H1 (cell line): ENCODE measurements at regions not wholly inside any gene's neighbourhood (a gene's known extent, or its start where the extent isn't known, plus 50 kb on each side); places are given as distances from the start of the nearest gene placed in this dataset.

Experiments used
- CTCF ChIA-PET: fragments of 300-600 bp; sonication (Branson Sonifier 250); formaldehyde crosslinking; loops from one replicate; lab custom pipeline; 2021; ENCODE audit not compliant: partially characterized antibody; lab: Charles Lee
- POLR2A ChIA-PET: fragments of 300-600 bp; sonication (Branson Sonifier 250); formaldehyde crosslinking; loops from one replicate; lab custom pipeline; 2021; ENCODE audit warnings: inconsistent platforms; ENCODE audit not compliant: partially characterized antibody; lab: Charles Lee
- DNase-seq, 2 experiments: peaks; one replicate each; pipeline versions ENCODE4 v3.0.0 to v3.0.0-alpha.2; 2010 to 2022; ENCODE audit warnings: low spot score in 2 of 2, low read depth in 1 of 2, mixed read lengths in 1 of 2
- FAIRE-seq: peaks from 2 replicates; lab custom pipeline; 2011; peaks lifted over from hg19 to GRCh38; lab: Jason Lieb, UNC
- H2AFZ ChIP-seq: 2 replicates; pipeline ENCODE4 v1.8.1; 2012; ENCODE audit warnings: low read length, inconsistent platforms
- H2AK5ac ChIP-seq: 2 replicates; pipeline ENCODE4 v1.6.1; 2013; ENCODE audit warnings: low read depth, low read length
- H2BK120ac ChIP-seq: replicated peaks from 2 replicates; pipeline ENCODE3; 2013; ENCODE audit warnings: low read depth, low read length, inconsistent platforms
- H2BK12ac ChIP-seq: 2 replicates; pipeline ENCODE4 v1.6.1; 2013; ENCODE audit warnings: low read depth, low read length
- H2BK15ac ChIP-seq: 2 replicates; pipeline ENCODE4 v1.6.1; 2013; ENCODE audit warnings: low read length
- H2BK20ac ChIP-seq: 2 replicates; pipeline ENCODE4 v1.6.1; 2013; ENCODE audit warnings: low read length
- H2BK5ac ChIP-seq: 2 replicates; pipeline ENCODE4 v1.6.1; 2013; ENCODE audit warnings: low read depth, low read length
- H3K14ac ChIP-seq: 2 replicates; pipeline ENCODE4 v1.6.1; 2013; ENCODE audit warnings: inconsistent platforms; ENCODE audit not compliant: insufficient read length
- H3K18ac ChIP-seq: 2 replicates; pipeline ENCODE4 v1.6.1; 2013; ENCODE audit warnings: low read length; ENCODE audit errors: extremely low read depth
- H3K23ac ChIP-seq: 2 replicates; pipeline ENCODE4 v1.6.1; 2013; ENCODE audit warnings: inconsistent platforms; ENCODE audit not compliant: insufficient read length
- H3K23me2 ChIP-seq: 2 replicates; pipeline ENCODE4 v1.6.1; 2013; ENCODE audit warnings: low read depth, low read length
- H3K27ac ChIP-seq: 2 replicates; pipeline ENCODE4 v1.6.1; 2011; ENCODE audit warnings: low read depth, low read length, inconsistent platforms
- H3K27me3 ChIP-seq, 4 experiments: replicated peaks in 1 of 4; 1 replicate in 1 of 4; 2 replicates in 3 of 4; pipeline versions ENCODE4 v1.6.1 to v1.8.1; 2011 to 2013; ENCODE audit warnings: low read length in 3 of 4, mild to moderate bottlenecking in 3 of 4, inconsistent platforms in 2 of 4, mixed read lengths in 2 of 4, moderate library complexity in 1 of 4; ENCODE audit not compliant: control insufficient read depth in 3 of 4, insufficient read depth in 3 of 4; ENCODE audit errors: extremely low read depth in 1 of 4
- H3K36me3 ChIP-seq, 4 experiments: 2 replicates each; pipeline versions ENCODE4 v1.6.1 to v1.8.1; 2011 to 2013; ENCODE audit warnings: mild to moderate bottlenecking in 4 of 4, low read length in 3 of 4, moderate library complexity in 2 of 4, control low read depth in 1 of 4, inconsistent platforms in 1 of 4; ENCODE audit not compliant: insufficient read depth in 4 of 4, control insufficient read depth in 2 of 4
- H3K4ac ChIP-seq: replicated peaks from 2 replicates; pipeline ENCODE3; 2013; ENCODE audit warnings: low read length, low read depth, mixed read lengths, inconsistent platforms; ENCODE audit not compliant: insufficient read length
- H3K4me1 ChIP-seq, 4 experiments: replicated peaks in 1 of 4; 1 replicate in 1 of 4; 2 replicates in 3 of 4; pipeline versions ENCODE4 v1.6.1 to v1.8.1; 2011 to 2013; ENCODE audit warnings: low read length in 3 of 4, inconsistent platforms in 2 of 4, mixed read lengths in 1 of 4; ENCODE audit not compliant: insufficient read depth in 4 of 4, control insufficient read depth in 3 of 4
- H3K4me2 ChIP-seq, 2 experiments: 2 replicates each; pipeline versions ENCODE4 v1.6.1 to v1.8.1; 2011 to 2013; ENCODE audit warnings: low read depth in 2 of 2, low read length in 2 of 2, control low read depth in 1 of 2, inconsistent platforms in 1 of 2, mild to moderate bottlenecking in 1 of 2; ENCODE audit not compliant: insufficient read depth in 1 of 2
- H3K4me3 ChIP-seq, 4 experiments: fragments of 200-600, 300-600 bp in 1 of 4; sonication (generic), shearing (Covaris generic), sonication (Bioruptor Twin) in 1 of 4; 2 replicates each; pipeline versions ENCODE4 v1.5.1 to v1.8.1; 2011 to 2016; ENCODE audit warnings: low read length in 4 of 4, low read depth in 3 of 4, control low read depth in 2 of 4, inconsistent platforms in 2 of 4, mild to moderate bottlenecking in 2 of 4, mixed read lengths in 1 of 4, moderate library complexity in 1 of 4; ENCODE audit not compliant: insufficient read depth in 2 of 4; ENCODE audit errors: extremely low read depth in 1 of 4
- H3K56ac ChIP-seq: replicated peaks from 2 replicates; pipeline ENCODE3; 2013; ENCODE audit warnings: low read depth, mild to moderate bottlenecking, mixed read lengths, low read length, inconsistent platforms; ENCODE audit not compliant: insufficient read length
- H3K79me1 ChIP-seq: 2 replicates; pipeline ENCODE4 v1.6.1; 2013; ENCODE audit warnings: low read depth, low read length, control low read depth
- H3K79me2 ChIP-seq, 2 experiments: 2 replicates each; pipeline versions ENCODE4 v1.6.1 to v1.8.1; 2012 to 2013; ENCODE audit warnings: low read length in 2 of 2, mild to moderate bottlenecking in 2 of 2, inconsistent platforms in 1 of 2; ENCODE audit not compliant: insufficient read depth in 2 of 2, control insufficient read depth in 1 of 2
- H3K9ac ChIP-seq, 4 experiments: replicated peaks in 1 of 4; 1 replicate in 1 of 4; 2 replicates in 3 of 4; pipeline versions ENCODE4 v1.6.1 to v1.8.1; 2011 to 2013; ENCODE audit warnings: low read depth in 3 of 4, low read length in 3 of 4, control low read depth in 2 of 4, mild to moderate bottlenecking in 2 of 4, moderate library complexity in 2 of 4, inconsistent platforms in 1 of 4; ENCODE audit errors: extremely low read depth in 1 of 4
- H3K9me3 ChIP-seq, 2 experiments: 2 replicates each; pipeline versions ENCODE4 v1.6.1 to v1.8.1; 2012 to 2013; ENCODE audit warnings: mild to moderate bottlenecking in 2 of 2, moderate library complexity in 2 of 2, control low read depth in 1 of 2, inconsistent platforms in 1 of 2, low read depth in 1 of 2, low read length in 1 of 2, mixed read lengths in 1 of 2; ENCODE audit not compliant: insufficient read depth in 2 of 2
- H4K20me1 ChIP-seq, 2 experiments: replicated peaks in 1 of 2; 2 replicates each; pipeline versions ENCODE3 to v1.8.1; 2011 to 2013; ENCODE audit warnings: inconsistent platforms in 2 of 2, low read length in 2 of 2, mild to moderate bottlenecking in 1 of 2; ENCODE audit not compliant: insufficient read depth in 2 of 2, control insufficient read depth in 1 of 2
- H4K5ac ChIP-seq: 2 replicates; pipeline ENCODE4 v1.6.1; 2013; ENCODE audit warnings: low read length, low read depth, mixed read lengths, inconsistent platforms; ENCODE audit not compliant: insufficient read length
- H4K8ac ChIP-seq: 2 replicates; pipeline ENCODE4 v1.8.0; 2013; ENCODE audit warnings: mild to moderate bottlenecking, moderate library complexity, low read length, inconsistent platforms; ENCODE audit not compliant: insufficient read depth; ENCODE audit errors: extremely low read depth
- H4K91ac ChIP-seq: replicated peaks from 2 replicates; pipeline ENCODE3; 2013; ENCODE audit warnings: low read length, mixed read lengths, inconsistent platforms; ENCODE audit not compliant: insufficient read length
- CEBPB ChIP-seq: IDR thresholded peaks from 2 replicates; pipeline ENCODE4 v1.6.1; 2012; ENCODE audit warnings: low read depth, low read length
- CHD2 ChIP-seq: IDR thresholded peaks from 2 replicates; pipeline ENCODE4 v1.6.1; 2012; ENCODE audit warnings: low read length, improper control_type of control experiment
- EZH2 ChIP-seq: fragments of 200-600 bp; sonication (generic); IDR thresholded peaks from 2 replicates; pipeline ENCODE4 v1.7.1; 2012; ENCODE audit warnings: low read depth, mild to moderate bottlenecking, moderate library complexity, low read length, inconsistent platforms; ENCODE audit not compliant: severe bottlenecking
- JUND ChIP-seq: IDR thresholded peaks from 2 replicates; pipeline ENCODE4 v1.6.1; 2011; ENCODE audit warnings: mild to moderate bottlenecking, improper control_type of control experiment, low read length
- KDM1A ChIP-seq: fragments of 200-600, 300-600 bp; sonication (generic); IDR thresholded peaks from 2 replicates; pipeline ENCODE4 v1.7.1; 2016; ENCODE audit warnings: mild to moderate bottlenecking, low read length, borderline replicate concordance
- MAFK ChIP-seq: IDR thresholded peaks from 2 replicates; pipeline ENCODE4 v1.6.1; 2012; ENCODE audit warnings: low read depth, mild to moderate bottlenecking, improper control_type of control experiment, low read length
- MAX ChIP-seq: IDR thresholded peaks from 2 replicates; pipeline ENCODE4 v1.6.1; 2012; ENCODE audit warnings: inconsistent platforms
- POLR2A ChIP-seq, 2 experiments: IDR thresholded peaks; 1 replicate in 1 of 2; 2 replicates in 1 of 2; pipeline ENCODE4 v1.6.1; 2011; ENCODE audit warnings: low read depth in 2 of 2, low read length in 2 of 2, mild to moderate bottlenecking in 2 of 2; ENCODE audit errors: control extremely low read depth in 1 of 2
- SP1 ChIP-seq: IDR thresholded peaks from 2 replicates; pipeline ENCODE4 v1.6.1; 2011; ENCODE audit warnings: low read depth, low read length
- SP2 ChIP-seq: IDR thresholded peaks from 2 replicates; pipeline ENCODE4 v1.6.1; 2012; ENCODE audit warnings: mild to moderate bottlenecking, low read length, inconsistent platforms
- USF2 ChIP-seq: IDR thresholded peaks from 2 replicates; pipeline ENCODE4 v1.6.1; 2011; ENCODE audit warnings: low read length, improper control_type of control experiment
- WGBS, 2 experiments: shearing (Covaris generic) in 1 of 2; methylation state at CpG; one replicate each; pipeline versions ENCODE4 v1.1.6 to v1.1.7; 2013 to 2015; ENCODE audit warnings: low lambda C conversion rate in 2 of 2, mixed read lengths in 2 of 2, inconsistent platforms in 1 of 2, low coverage in 1 of 2, missing lambda C conversion rate in 1 of 2; ENCODE audit not compliant: insufficient replicate concordance in 2 of 2, insufficient coverage in 1 of 2, insufficient read length in 1 of 2; ENCODE audit errors: extremely low coverage in 1 of 2, missing lambda C conversion rate in 1 of 2; 5-methylcytosine and 5-hydroxymethylcytosine counted together

- no peak overlapping the region for H2BK120ac ChIP-seq
Measured at GRCh38 chr18:75840131-75840530, 412.6 kb upstream of the SMIM21 start.

More at GRCh38 chr18:75840131-75840530, 412.6 kb upstream of the SMIM21 start:
- Histone ChIP-seq H4K91ac (no peak overlapping the region), H3K14ac (no peak overlapping the region), H2AFZ (no peak overlapping the region), H3K23ac (no peak overlapping the region), H3K9me3 (no peaks in the 10 kb centered on the region), H3K23me2 (no peaks in the 10 kb centered on the region), H3K4me3 (no peak overlapping the region), H3K4ac (no peak overlapping the region), H4K8ac (no peak overlapping the region), H3K56ac (no peak overlapping the region), H2BK15ac (no peak overlapping the region), H3K4me1 (no peaks in the 10 kb centered on the region), H3K27me3 (no peaks in the 10 kb centered on the region), H3K9ac (no peak overlapping the region), H3K79me2 (no peaks in the 10 kb centered on the region), H3K18ac (no peak overlapping the region), H2AK5ac (no peak overlapping the region), H3K79me1 (no peaks in the 10 kb centered on the region), H3K27ac (no peak overlapping the region), H3K36me3 (no peaks in the 10 kb centered on the region), H4K5ac (no peak overlapping the region), H2BK20ac (no peak overlapping the region), H3K4me2 (no peak overlapping the region), H4K20me1 (no peaks in the 10 kb centered on the region), H2BK5ac (no peak overlapping the region), H2BK12ac (no peak overlapping the region)
- ChIA-PET CTCF (no interaction called here), POLR2A (no interaction called here)
- no peak for TF ChIP-seq EZH2
- TF ChIP-seq SP1, result no peak
- no peak for TF ChIP-seq MAFK
- TF ChIP-seq POLR2A (IDR thresholded peaks at IDR 0.05; ENCODE audit: control extremely low read depth in 1 of 2, low read depth in 2 of 2, low read length in 2 of 2), result no peak
- no peak for TF ChIP-seq JUND
- TF ChIP-seq USF2, result no peak
- no peak for TF ChIP-seq CHD2
- TF ChIP-seq KDM1A, result no peak
- TF ChIP-seq CEBPB, result no peak
- TF ChIP-seq MAX, result no peak
- TF ChIP-seq SP2, result no peak
- FAIRE-seq, result no peak
- 64% methylated on average over 4 of the region's 4 CpGs; no CpG with 5 or more reads in 1 of the 2 experiments for WGBS, 2 experiments
- DNase-seq, result no peak
